ENCODE measurements at regions not wholly inside any gene's neighbourhood (a gene's known extent, or its start where the extent isn't known, plus 50 kb on each side); places are given as distances from the start of the nearest gene placed in this dataset.
"Not testable (repeated sequence)": the region's sequence is repeated elsewhere in the genome, so short reads cannot be mapped to it uniquely, and the experiment has no call there.

DNA sequence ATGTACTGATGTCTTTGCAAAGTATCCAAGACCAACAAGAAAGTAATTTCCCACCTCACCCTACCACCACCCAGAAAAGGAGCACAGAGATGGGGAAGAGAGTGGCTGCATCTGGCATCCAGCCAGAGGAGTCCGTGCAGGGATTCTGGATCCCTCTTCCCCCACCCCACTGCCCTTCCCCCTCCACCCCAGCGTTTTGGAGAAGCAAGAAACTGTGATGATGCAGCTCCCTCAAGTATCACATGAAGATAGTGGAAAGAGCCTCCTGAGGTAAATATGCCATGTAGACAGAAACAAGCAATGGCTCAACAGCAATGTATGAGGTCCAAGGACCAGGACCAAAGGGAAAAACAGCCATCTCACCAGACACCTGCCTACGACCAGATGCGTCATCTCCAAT is 153.8 kb downstream of the DEPDC1B start:
- Mint-ChIP-seq H3K27me3 (ENCODE audit: low read depth) (peaks cover 2% of the 10 kb centered on the region), H3K4me3 (no peak overlapping the region), H3K9me3 (no peaks in the 10 kb centered on the region), H3K4me1 (ENCODE audit: low read depth) (no peaks in the 10 kb centered on the region), H3K36me3 (ENCODE audit: insufficient read depth) (no peaks in the 10 kb centered on the region)
- no peak for ATAC-seq
- no peak for DNase-seq

DNA sequence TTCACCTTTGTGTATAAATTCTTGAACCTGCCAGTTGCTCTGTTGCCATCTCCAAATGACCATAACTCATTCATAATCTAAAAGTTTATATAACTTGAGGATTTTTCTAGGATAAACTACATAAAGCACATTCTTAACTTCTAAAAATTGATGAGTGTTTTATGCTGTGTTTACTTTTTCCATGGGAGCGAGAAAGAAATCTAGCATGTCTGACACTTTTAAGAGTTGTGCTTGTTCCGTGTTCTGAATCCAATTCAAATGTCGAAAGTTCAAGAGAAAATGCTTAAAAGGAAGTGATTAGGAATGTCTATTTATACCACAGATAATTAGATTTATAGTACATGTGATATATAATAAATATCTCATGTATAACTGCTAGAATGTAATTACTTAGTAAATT is 154.4 kb downstream of the DEPDC1B start:
- no peak overlapping the region for H3K4me3 Mint-ChIP-seq
- DNase-seq (no peak), ATAC-seq (no peak)
- no peaks in the 10 kb centered on the region for H3K36me3 Mint-ChIP-seq (ENCODE audit: insufficient read depth)
- H3K9me3 Mint-ChIP-seq, result no peaks in the 10 kb centered on the region
- H3K4me1 Mint-ChIP-seq (ENCODE audit: low read depth), result no peaks in the 10 kb centered on the region
- H3K27me3 Mint-ChIP-seq (ENCODE audit: low read depth), result peaks cover 2% of the 10 kb centered on the region

DNA sequence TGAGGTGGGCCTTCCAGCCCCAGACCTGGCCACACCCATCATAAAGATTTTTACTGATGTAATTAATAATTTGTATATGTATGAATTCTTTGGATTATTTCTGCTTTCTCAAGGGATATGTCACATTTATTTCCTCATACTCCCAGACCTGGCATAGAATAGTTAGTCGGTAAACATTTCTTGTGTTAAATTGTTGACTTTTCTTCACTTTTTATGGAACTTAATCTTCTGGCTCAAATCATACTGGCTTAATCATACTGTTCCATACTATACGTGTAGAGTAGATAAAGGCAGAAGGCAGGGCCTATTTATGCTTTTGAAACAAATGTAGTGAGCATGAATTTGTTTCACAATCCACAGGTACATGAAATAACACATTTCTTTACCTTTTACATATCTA is 155.8 kb downstream of the DEPDC1B start:
- Mint-ChIP-seq H3K4me1 (ENCODE audit: low read depth) (peaks cover 1% of the 10 kb centered on the region), H3K4me3 (no peak overlapping the region), H3K9me3 (no peaks in the 10 kb centered on the region), H3K27me3 (ENCODE audit: low read depth) (peaks cover under 1% of the 10 kb centered on the region), H3K36me3 (ENCODE audit: insufficient read depth) (no peaks in the 10 kb centered on the region)
- ATAC-seq, result no peak
- no peak for DNase-seq

DNA sequence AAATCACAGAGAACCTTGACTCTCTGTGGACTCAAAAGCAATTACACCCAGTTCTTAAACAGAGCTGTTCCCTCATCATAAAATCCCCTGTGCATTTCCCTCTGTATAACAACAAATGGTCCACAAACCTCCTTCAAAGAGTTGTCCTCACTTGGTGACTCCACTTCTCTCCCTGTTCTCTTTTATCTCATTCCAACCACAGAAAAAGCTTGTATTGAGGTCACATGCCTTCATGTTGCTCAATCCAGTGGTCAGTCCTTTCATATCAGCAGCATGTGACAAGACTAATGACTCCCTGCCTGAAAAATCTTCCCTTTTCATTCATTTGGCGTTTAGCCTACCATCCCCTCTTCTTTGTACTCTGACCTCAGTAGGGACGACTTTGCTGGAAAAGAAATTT is 158.0 kb downstream of the DEPDC1B start:
- H3K9me3 Mint-ChIP-seq, result no peaks in the 10 kb centered on the region
- ATAC-seq (no peak), DNase-seq (no peak)
- H3K36me3 Mint-ChIP-seq (ENCODE audit: insufficient read depth), result no peaks in the 10 kb centered on the region
- no peaks in the 10 kb centered on the region for H3K27me3 Mint-ChIP-seq (ENCODE audit: low read depth)
- H3K4me3 Mint-ChIP-seq, result no peak overlapping the region
- H3K4me1 Mint-ChIP-seq (ENCODE audit: low read depth), result peaks cover 1% of the 10 kb centered on the region

DNA sequence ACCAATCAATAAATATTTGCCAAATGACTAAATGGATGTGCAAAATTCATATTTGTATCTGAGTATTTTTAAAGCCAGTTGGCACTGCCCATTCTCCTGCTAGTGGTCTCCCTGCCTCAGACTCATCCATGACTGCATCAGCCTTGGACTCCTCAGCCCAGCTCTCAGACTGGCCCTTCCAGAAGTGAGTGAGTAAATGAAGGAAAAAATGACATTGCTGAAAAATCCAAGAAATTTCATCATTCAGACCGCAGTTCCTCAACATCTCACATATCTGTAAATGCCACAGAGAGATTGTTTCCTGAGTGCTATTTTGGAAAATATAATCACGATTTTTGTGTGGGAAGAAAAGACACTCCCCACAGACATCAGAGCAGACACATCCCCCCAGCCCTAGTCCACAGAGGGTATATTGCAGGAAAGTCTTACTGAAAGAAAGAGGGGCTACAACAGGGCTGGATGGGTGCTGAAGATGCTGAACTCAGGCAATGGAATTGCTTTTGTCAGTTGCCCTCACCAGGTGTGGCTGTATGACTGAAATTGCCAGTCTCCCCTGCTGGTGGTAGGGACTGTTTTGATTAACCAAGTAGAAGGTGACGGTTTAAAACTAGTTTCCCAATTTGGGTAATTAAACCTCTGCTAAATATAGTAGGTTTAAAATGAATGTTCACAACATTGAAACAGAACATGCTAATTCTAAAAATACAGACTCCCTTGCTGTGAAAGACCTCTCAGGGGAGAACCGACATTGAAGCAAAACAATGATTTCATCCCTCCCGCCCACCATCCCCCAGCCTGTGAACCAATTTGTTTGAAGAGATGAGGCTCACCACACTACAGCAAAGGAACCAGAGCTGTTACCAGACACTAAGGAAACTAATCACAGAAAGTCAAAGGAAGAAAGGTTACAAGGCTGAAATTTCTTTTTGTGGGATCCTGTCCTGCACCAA is 158.8 kb downstream of the DEPDC1B start:
- Mint-ChIP-seq H3K36me3 (ENCODE audit: insufficient read depth) (no peaks in the 10 kb centered on the region), H3K4me1 (ENCODE audit: low read depth) (peaks cover 1% of the 10 kb centered on the region), H3K4me3 (no peak overlapping the region), H3K9me3 (no peaks in the 10 kb centered on the region), H3K27me3 (ENCODE audit: low read depth) (no peaks in the 10 kb centered on the region)
- DNase-seq (no peak), ATAC-seq (no peak)

DNA sequence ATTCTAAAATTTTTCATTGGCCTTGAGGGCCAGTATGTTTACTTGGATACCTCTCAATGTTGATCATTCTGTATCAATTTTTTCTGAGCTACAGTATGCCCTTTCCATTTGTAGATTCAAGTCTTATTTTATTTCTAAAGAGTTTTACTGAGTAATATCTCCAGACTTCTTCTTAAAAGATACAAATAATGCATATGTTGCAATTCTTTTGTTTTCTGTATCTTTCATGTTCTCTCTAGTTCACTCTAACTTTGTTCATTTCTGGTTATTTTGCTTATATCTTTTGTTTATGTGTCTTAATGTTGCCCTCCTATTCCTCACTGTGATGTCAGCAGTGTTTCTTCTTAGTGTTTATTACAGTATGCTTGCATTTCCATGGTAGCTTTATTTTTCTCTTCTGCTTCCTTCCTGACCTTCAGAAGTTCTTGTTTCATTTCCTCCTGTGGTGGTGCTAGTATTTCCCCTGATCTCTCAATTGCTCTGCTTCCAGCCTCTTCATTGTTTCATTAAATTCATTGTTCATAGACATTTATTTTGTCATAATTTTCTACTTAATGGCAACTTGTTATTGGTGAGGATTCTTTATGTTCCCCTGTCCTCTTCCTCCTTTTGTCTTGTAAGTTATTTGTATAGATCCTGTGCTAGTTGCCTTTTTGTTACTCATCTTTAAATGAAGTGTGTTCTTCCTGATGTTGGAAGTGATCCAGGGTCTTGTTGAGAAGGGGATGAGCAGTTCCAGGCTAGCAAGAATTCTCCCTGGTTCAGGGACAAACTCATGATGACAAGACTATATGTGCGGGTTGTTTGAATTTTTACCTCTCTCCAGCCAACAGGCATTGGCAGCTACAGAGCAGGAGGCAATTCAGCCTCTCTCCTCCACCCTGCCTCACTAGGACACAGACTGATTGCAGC is 160.8 kb downstream of the DEPDC1B start:
- ATAC-seq (no peak), DNase-seq (no peak)
- H3K4me3 Mint-ChIP-seq, result no peak overlapping the region
- H3K27me3 Mint-ChIP-seq (ENCODE audit: low read depth), result no peaks in the 10 kb centered on the region
- H3K4me1 Mint-ChIP-seq (ENCODE audit: low read depth), result peaks cover 1% of the 10 kb centered on the region
- H3K36me3 Mint-ChIP-seq (ENCODE audit: insufficient read depth), result no peaks in the 10 kb centered on the region
- H3K9me3 Mint-ChIP-seq, result no peaks in the 10 kb centered on the region

DNA sequence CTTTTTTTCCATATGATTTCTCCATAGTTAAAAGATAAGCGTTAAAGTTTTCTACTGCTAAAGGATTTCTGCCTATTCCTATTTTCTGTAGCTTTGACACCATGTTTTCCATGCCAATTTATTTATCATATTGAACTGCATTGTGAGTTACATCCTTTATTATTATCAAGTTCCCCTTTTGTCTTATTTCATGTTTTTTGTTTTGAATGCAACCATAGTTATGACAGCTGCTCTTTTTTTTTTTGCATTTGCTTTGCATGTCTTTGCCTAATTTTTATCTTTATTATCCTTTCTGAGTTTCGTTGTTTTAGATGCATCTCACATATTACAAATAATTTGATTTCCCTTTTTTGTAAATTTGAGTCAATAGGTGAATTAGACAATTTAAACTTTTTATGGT is 161.5 kb downstream of the DEPDC1B start:
- peaks cover 1% of the 10 kb centered on the region for H3K4me1 Mint-ChIP-seq (ENCODE audit: low read depth)
- no peak overlapping the region for H3K4me3 Mint-ChIP-seq
- ATAC-seq (no peak), DNase-seq (no peak)
- no peaks in the 10 kb centered on the region for H3K9me3 Mint-ChIP-seq
- H3K36me3 Mint-ChIP-seq (ENCODE audit: insufficient read depth), result no peaks in the 10 kb centered on the region
- H3K27me3 Mint-ChIP-seq (ENCODE audit: low read depth), result no peaks in the 10 kb centered on the region

DNA sequence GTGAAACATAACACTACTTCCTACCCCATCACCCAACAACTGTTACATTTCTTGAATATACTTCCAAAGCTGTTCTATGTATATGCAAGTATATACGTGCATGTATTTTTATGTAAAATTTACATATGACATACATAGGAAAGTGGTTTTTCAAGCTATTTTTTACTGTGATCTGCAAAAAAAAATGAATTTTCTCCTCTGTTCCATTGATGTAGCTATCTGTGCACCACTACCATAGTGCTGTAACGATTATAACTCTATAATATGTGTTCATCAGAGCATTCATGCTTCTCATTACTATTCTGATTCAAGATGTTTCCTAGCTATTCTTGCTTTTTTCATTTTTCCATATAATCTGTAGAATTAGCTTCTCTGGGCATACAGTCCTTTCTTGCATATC is 164.0 kb downstream of the DEPDC1B start:
- Mint-ChIP-seq H3K4me3 (no peak overlapping the region), H3K36me3 (ENCODE audit: insufficient read depth) (no peaks in the 10 kb centered on the region), H3K27me3 (ENCODE audit: low read depth) (no peaks in the 10 kb centered on the region), H3K4me1 (ENCODE audit: low read depth) (peaks cover 1% of the 10 kb centered on the region), H3K9me3 (no peaks in the 10 kb centered on the region)
- DNase-seq (no peak), ATAC-seq (no peak)

DNA sequence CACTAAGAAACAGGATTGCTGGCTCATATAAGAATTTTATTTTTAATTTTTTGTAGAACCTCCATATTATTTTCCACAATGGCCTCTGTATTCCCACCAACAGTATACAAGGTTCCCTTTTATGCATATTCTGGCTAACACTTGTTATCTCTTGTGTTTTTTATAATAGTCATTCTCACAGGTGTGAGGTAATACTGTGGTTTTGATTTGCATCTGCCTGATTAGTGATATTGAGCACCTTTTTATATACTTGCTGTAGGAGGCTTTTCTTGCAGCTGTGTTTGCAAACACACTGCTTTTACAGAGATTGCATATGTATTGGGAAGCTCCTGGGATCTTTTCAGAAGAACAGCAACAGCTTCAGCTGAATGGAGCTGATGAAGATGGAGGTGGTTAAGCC is 164.8 kb downstream of the DEPDC1B start:
- Mint-ChIP-seq H3K36me3 (ENCODE audit: insufficient read depth) (no peaks in the 10 kb centered on the region), H3K9me3 (no peaks in the 10 kb centered on the region), H3K27me3 (ENCODE audit: low read depth) (no peaks in the 10 kb centered on the region), H3K4me1 (ENCODE audit: low read depth) (peaks cover 1% of the 10 kb centered on the region), H3K4me3 (no peak overlapping the region)
- DNase-seq (no peak), ATAC-seq (no peak)

DNA sequence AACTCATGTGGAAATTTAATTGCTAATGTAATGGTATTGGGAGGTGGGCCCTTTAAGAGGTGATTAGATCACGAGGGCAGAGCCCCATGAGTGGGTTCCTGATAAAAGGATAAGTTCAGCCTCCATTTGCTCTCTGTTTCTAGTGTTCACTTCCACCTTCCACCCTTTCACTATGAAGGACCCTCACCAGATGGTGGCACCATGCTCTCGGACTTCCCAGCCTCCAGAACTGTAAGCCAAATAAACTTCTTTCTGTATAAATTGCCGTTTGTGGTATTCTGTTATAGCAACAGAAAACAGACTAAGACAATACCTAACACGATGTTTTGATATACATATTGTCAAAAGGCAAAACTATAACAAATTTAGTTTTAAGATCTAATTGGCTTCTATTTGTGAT is 166.2 kb downstream of the DEPDC1B start:
- H3K36me3 Mint-ChIP-seq (ENCODE audit: insufficient read depth), result no peaks in the 10 kb centered on the region
- DNase-seq (no peak), ATAC-seq (no peak)
- H3K9me3 Mint-ChIP-seq, result no peaks in the 10 kb centered on the region
- H3K4me1 Mint-ChIP-seq (ENCODE audit: low read depth), result no peaks in the 10 kb centered on the region
- H3K27me3 Mint-ChIP-seq (ENCODE audit: low read depth), result no peaks in the 10 kb centered on the region
- H3K4me3 Mint-ChIP-seq, result no peak overlapping the region

DNA sequence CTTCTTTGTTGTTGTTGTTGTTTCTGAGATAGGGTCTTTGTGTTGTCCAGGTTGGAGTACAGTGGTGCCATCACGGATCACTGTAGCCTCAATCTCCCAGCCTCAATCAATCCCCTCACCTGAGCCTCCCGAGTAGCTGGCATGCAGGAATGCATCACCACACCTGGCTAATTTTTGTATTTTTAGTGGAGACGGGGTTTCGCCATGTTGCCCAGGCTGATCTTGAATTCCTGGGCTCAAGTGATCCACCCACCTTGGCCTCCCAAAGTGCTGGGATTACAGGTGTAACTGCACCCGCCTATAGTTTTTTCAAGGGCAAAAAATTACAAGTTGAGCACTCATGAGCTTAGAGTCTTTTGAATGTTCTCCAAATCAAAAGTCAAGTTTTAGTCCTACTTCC is 167.2 kb downstream of the DEPDC1B start:
- not testable (repeated sequence) for H3K9me3 Mint-ChIP-seq; H3K27me3 Mint-ChIP-seq (ENCODE audit: low read depth); H3K36me3 Mint-ChIP-seq (ENCODE audit: insufficient read depth); H3K4me3 Mint-ChIP-seq; ATAC-seq; DNase-seq; H3K4me1 Mint-ChIP-seq (ENCODE audit: low read depth)

DNA sequence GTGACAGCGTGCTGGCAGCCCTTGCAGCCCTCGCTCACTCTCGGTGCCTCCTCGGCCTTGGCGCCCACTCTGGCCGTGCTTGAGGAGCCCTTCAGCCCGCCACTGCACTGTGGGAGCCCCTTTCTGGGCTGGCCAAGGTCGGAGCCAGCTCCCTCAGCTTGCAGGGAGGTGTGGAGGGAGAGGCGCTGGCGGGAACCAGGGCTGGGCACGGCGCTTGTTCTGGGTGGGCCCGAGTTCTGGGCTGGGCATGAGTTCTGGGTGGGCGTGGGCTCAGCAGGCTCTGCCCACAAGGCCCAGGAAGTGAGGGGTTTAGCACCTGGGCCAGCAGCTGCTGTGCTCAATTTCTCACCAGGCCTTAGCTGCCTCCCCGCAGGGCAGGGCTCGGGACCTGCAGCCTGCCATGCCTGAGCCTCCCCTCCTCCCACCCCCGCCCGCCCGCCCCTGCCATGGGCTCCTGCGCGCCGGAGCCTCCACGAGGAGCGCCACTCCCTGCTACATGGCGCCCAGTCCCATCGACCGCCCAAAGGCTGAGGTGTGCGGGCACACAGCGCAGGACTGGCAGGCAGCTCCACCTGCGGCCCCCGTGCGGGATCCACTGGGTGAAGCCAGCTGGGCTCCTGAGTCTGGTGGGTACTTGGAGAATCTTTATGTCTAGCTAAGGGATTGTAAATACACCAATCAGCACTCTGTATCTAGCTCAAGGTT is 169.7 kb downstream of the DEPDC1B start:
- not testable (repeated sequence) for H3K4me3 Mint-ChIP-seq; H3K27me3 Mint-ChIP-seq (ENCODE audit: low read depth); ATAC-seq; DNase-seq; H3K36me3 Mint-ChIP-seq (ENCODE audit: insufficient read depth); H3K9me3 Mint-ChIP-seq; H3K4me1 Mint-ChIP-seq (ENCODE audit: low read depth)

DNA sequence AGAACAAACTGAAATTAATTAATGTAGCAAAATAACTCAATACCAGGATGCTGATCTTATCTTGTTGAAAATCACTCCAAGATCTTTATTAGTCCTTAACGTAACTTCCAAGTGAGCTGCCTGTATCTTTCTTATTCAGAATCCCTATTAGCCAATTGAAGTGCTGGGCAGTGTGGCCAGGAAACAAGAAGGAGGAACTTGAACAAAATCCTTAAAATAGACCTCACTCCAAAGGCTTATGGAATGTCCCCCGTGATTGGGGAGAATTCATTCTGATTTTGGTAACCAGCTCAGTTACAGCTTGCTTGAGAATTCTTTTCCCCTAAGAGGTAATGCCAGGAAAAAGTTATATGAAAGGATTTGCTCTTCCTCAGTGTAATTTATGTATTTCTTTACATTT is 171.0 kb downstream of the DEPDC1B start:
- no peak for ATAC-seq
- no peak for DNase-seq
- no peaks in the 10 kb centered on the region for H3K9me3 Mint-ChIP-seq
- H3K36me3 Mint-ChIP-seq (ENCODE audit: insufficient read depth), result no peaks in the 10 kb centered on the region
- no peaks in the 10 kb centered on the region for H3K4me1 Mint-ChIP-seq (ENCODE audit: low read depth)
- no peak overlapping the region for H3K4me3 Mint-ChIP-seq
- H3K27me3 Mint-ChIP-seq (ENCODE audit: low read depth), result no peaks in the 10 kb centered on the region

DNA sequence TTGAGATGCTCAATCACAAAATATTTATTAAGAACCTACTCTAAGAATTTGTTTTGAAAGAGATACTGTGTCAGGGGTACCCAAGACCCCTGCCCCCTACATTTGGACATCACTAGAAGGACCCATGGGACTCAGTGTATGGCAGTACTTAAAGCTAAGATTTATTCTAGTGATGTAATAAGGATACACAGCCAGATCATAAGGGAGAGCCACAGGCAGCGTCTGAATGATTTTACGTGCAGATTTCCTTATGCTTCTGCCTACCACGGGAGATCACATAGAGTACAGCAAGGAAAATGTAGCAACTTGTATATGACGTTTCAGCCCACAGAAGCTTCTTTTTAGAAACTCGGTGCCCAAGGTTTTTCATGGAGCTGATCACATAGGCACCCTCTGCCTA is 172.9 kb downstream of the DEPDC1B start:
- Mint-ChIP-seq H3K27me3 (ENCODE audit: low read depth) (no peaks in the 10 kb centered on the region), H3K9me3 (no peaks in the 10 kb centered on the region), H3K4me1 (ENCODE audit: low read depth) (no peaks in the 10 kb centered on the region), H3K36me3 (ENCODE audit: insufficient read depth) (no peaks in the 10 kb centered on the region), H3K4me3 (no peak overlapping the region)
- DNase-seq (no peak), ATAC-seq (no peak)
